A673 (cell line): ENCODE measurements at regions not wholly inside any gene's neighbourhood (a gene's known extent, or its start where the extent isn't known, plus 50 kb on each side); places are given as distances from the start of the nearest gene placed in this dataset.

Source experiments
- BruUV-seq: library from RNA; stranded (reverse); fragments of 400-500 nt; replicated peaks from 2 replicates; lab custom pipeline; 2021; lab: Mats Ljungman, UMichigan
- CTCF ChIA-PET: fragments of 300-600 bp; sonication (Branson Sonifier 250); formaldehyde crosslinking; loops from one replicate; lab custom pipeline; 2022; ENCODE audit warnings: antibody characterized with exemption; lab: Charles Lee
- POLR2A ChIA-PET: fragments of 300-600 bp; sonication (Branson Sonifier 250); formaldehyde crosslinking; loops from one replicate; lab custom pipeline; 2022; ENCODE audit warnings: antibody characterized with exemption; ENCODE audit not compliant: low non-redundant PET; lab: Charles Lee
- DNase-seq: peaks from one replicate; pipeline ENCODE4 v3.0.0-alpha.2; 2015; ENCODE audit warnings: low spot score
- H3K27ac ChIP-seq: fragments of 200-600 bp; sonication (generic); 2 replicates; pipeline ENCODE4 v1.5.1; 2016; ENCODE audit warnings: mixed run types, low read depth, mild to moderate bottlenecking, mixed read lengths, antibody characterized with exemption, low read length; ENCODE audit not compliant: poor library complexity, severe bottlenecking
- H3K27me3 ChIP-seq: fragments of 200-600 bp; sonication (generic); replicated peaks from 2 replicates; pipeline ENCODE4 v1.6.1; 2017; ENCODE audit warnings: mixed run types, low read depth, mild to moderate bottlenecking, mixed read lengths, antibody characterized with exemption, low read length; ENCODE audit not compliant: insufficient read depth, poor library complexity
- H3K36me3 ChIP-seq: fragments of 200-600 bp; sonication (generic); 2 replicates; pipeline ENCODE4 v1.6.1; 2016; ENCODE audit warnings: mixed run types, mild to moderate bottlenecking, mixed read lengths, antibody characterized with exemption, low read length; ENCODE audit not compliant: insufficient read depth, poor library complexity, severe bottlenecking
- H3K4me1 ChIP-seq: fragments of 200-600 bp; sonication (generic); 2 replicates; pipeline ENCODE4 v1.6.1; 2017; ENCODE audit warnings: mixed run types, mild to moderate bottlenecking, mixed read lengths, antibody characterized with exemption, low read length; ENCODE audit not compliant: insufficient read depth, poor library complexity, severe bottlenecking
- H3K4me3 ChIP-seq: fragments of 200-600 bp; sonication (generic); 2 replicates; pipeline ENCODE4 v1.5.1; 2016; ENCODE audit warnings: low read depth, mixed run types, mild to moderate bottlenecking, mixed read lengths, low read length; ENCODE audit not compliant: poor library complexity, severe bottlenecking
- H3K9me3 ChIP-seq: fragments of 200-600 bp; sonication (generic); 2 replicates; pipeline ENCODE4 v1.6.1; 2016; ENCODE audit warnings: mixed run types, low read depth, mild to moderate bottlenecking, mixed read lengths, antibody characterized with exemption, low read length; ENCODE audit not compliant: poor library complexity, severe bottlenecking
- EZH2 ChIP-seq: fragments of 200-600 bp; sonication (generic); IDR thresholded peaks from 2 replicates; pipeline ENCODE4 v1.6.1; 2017; ENCODE audit warnings: borderline replicate concordance, low read depth, mild to moderate bottlenecking, mixed read lengths, antibody characterized with exemption, low read length; ENCODE audit not compliant: poor library complexity, severe bottlenecking
- intact Hi-C: fragments of 100-400 bp; cut with micrococcal nuclease; formaldehyde crosslinking; loops from one replicate; pipeline ENCODE4 v1.10.0; 2022; ENCODE audit not compliant: unreplicated experiment
- TF ChIP-seq, protein P1 (sequence below): fragments of 300-800, 200-600 bp; sonication (generic); conservative IDR thresholded peaks from 2 replicates; pipeline ENCODE4 v1.5.1; 2017; ENCODE audit warnings: low read depth, mild to moderate bottlenecking, antibody characterized with exemption, low read length, moderate library complexity, mixed read lengths

DNA sequence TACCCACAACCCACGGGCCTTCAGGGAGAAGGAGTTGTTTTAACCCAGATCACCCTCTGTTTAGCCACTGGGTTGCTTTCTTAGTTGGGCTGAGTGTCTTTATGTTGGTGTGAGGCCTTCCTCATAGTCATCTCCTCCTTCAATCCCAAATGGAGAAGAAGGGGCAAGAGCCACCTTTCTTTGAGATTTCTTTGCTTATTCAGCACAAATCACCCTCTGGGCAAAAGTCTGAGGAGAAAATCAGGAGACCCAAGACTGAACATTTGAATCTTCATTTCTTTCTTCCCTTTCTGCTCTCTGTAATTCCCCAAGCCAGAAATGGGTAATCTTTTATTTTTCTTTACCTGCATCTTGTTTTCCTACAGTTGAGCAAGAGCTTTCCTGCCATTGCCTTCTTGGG is 329.0 kb downstream of the TLE4 start:
- intact Hi-C loops, result loop anchor here (10.0 kb wide), 1 partner anchor 326 kb away; the partner anchor contains the start of gene TLE4
- ChIA-PET POLR2A (no interaction called here), CTCF (no interaction called here)
- Histone ChIP-seq H3K27ac (no peak overlapping the region), H3K4me3 (no peak overlapping the region), H3K9me3 (no peaks in the 10 kb centered on the region), H3K27me3 (no peaks in the 10 kb centered on the region), H3K4me1 (peaks cover 10% of the 10 kb centered on the region), H3K36me3 (no peaks in the 10 kb centered on the region)
- no peak for TF ChIP-seq EZH2
- TF ChIP-seq, protein P1, sequence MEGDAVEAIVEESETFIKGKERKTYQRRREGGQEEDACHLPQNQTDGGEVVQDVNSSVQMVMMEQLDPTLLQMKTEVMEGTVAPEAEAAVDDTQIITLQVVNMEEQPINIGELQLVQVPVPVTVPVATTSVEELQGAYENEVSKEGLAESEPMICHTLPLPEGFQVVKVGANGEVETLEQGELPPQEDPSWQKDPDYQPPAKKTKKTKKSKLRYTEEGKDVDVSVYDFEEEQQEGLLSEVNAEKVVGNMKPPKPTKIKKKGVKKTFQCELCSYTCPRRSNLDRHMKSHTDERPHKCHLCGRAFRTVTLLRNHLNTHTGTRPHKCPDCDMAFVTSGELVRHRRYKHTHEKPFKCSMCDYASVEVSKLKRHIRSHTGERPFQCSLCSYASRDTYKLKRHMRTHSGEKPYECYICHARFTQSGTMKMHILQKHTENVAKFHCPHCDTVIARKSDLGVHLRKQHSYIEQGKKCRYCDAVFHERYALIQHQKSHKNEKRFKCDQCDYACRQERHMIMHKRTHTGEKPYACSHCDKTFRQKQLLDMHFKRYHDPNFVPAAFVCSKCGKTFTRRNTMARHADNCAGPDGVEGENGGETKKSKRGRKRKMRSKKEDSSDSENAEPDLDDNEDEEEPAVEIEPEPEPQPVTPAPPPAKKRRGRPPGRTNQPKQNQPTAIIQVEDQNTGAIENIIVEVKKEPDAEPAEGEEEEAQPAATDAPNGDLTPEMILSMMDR, result no peak
- no TSS peak for BruUV-seq
- DNase-seq, result no peak

DNA sequence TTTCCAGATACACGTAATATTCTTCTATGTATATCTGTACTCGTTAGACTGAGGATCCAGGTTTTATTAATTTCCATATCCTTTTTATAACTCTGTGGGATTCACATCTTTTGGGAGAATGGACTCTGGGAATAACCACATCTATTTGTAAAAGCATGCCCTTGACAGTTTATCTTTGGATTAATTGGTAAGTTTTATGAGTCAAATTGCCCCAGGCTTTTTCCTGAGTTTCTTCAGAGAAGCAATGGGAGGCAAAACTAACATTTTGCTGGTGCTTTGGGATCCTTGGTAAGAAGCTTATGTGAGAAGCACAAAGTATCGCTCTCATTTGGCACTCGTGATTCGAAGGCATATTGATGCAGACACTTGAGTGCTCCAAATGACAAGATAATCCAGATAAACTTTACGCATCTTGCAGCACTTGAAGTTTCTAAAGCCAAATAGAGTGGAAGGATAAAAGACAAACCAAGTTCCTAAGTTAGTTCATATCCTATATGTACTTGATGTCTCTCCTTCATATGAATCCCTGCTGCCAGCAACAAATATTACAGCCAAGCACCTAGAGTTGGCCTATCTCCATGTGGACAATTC is 324.7 kb downstream of the TLE4 start:
- ChIA-PET CTCF (no interaction called here), POLR2A (no interaction called here)
- DNase-seq, result peak; percentile 23
- no peaks in the 10 kb centered on the region for H3K4me1 ChIP-seq
- H3K27me3 ChIP-seq, result no peaks in the 10 kb centered on the region
- H3K9me3 ChIP-seq, result no peaks in the 10 kb centered on the region
- TF ChIP-seq EZH2, result no peak
- TF ChIP-seq, protein P1, result no peak
- H3K36me3 ChIP-seq, result no peaks in the 10 kb centered on the region
- no peak overlapping the region for H3K27ac ChIP-seq
- BruUV-seq, result no TSS peak
- H3K4me3 ChIP-seq, result no peak overlapping the region
- intact Hi-C loops, result no loop called here

DNA sequence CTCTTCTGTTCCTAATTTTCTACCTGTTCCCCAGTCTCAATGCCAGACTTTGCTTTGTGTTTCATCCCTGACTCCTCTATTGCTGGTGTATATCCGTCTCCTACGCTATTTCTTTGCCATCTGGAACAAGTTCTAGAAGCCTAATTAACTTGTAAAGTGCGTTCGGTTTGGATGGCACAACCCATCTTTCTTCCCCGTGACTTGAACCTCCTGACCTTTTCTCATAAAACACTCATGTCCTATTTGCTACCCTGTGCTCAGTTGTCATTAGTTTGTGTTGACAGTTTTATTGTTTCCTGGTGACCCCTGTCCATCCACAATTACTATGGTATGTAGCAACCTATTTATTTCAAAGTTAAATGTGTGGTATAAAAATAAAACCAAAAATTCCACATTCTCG is 323.5 kb downstream of the TLE4 start:
- TF ChIP-seq EZH2, result no peak
- TF ChIP-seq, protein P1, result no peak
- Histone ChIP-seq H3K9me3 (no peaks in the 10 kb centered on the region), H3K4me1 (no peaks in the 10 kb centered on the region), H3K27ac (no peak overlapping the region), H3K4me3 (no peak overlapping the region), H3K36me3 (no peaks in the 10 kb centered on the region), H3K27me3 (peaks cover 5% of the 10 kb centered on the region)
- no peak for DNase-seq
- no TSS peak for BruUV-seq
- intact Hi-C loops, result no loop called here
- ChIA-PET CTCF (no interaction called here), POLR2A (no interaction called here)
